Adrenal gland (tissue), 9 donors: ENCODE measurements at regions not wholly inside any gene's neighbourhood (a gene's known extent, or its start where the extent isn't known, plus 50 kb on each side); places are given as distances from the start of the nearest gene placed in this dataset.
A peak's percentile ranks its signal among the peaks of the same experiment; 100 is the strongest.

Experiments used
- DNase-seq, 7 donors: peaks; one replicate each; pipeline ENCODE4 v3.0.0-alpha.2; 2019 to 2020
- H3K27ac ChIP-seq, 5 donors: fragments of 200-600 bp; sonication (generic) in 4 of 5; 1 replicate in 3 of 5; 2 replicates in 2 of 5; pipeline versions ENCODE4 v1.5.1 to v1.8.0; 2016 to 2020; ENCODE audit warnings: mild to moderate bottlenecking in 1 of 5
- H3K27me3 ChIP-seq: fragments of 200-600 bp; 2 replicates; pipeline ENCODE4 v1.8.0; 2021
- H3K36me3 ChIP-seq, 2 donors: fragments of 200-600 bp; replicated peaks in 1 of 2; 1 replicate in 1 of 2; 2 replicates in 1 of 2; pipeline versions ENCODE4 v1.5.1 to v1.8.0; 2018 to 2022
- H3K4me1 ChIP-seq, 2 donors: fragments of 200-600 bp; replicated peaks in 1 of 2; 1 replicate in 1 of 2; 2 replicates in 1 of 2; pipeline versions ENCODE4 v1.5.1 to v1.8.0; 2018 to 2021
- H3K4me3 ChIP-seq, 4 donors: fragments of 200-600 bp; sonication (generic) in 3 of 4; one replicate each; pipeline ENCODE4 v1.5.1; 2016 to 2018
- H3K9me3 ChIP-seq, 3 donors: fragments of 200-600 bp; sonication (generic) in 1 of 3; replicated peaks in 1 of 3; 1 replicate in 2 of 3; 2 replicates in 1 of 3; pipeline versions ENCODE4 v1.5.1 to v1.8.0; 2016 to 2021
- CTCF ChIP-seq, 6 experiments: fragments of 450-650 bp in 4 of 6; fragments of 200-600 bp in 2 of 6; sonication (generic) in 1 of 6; IDR thresholded peaks; 1 replicate in 5 of 6; 2 replicates in 1 of 6; pipeline versions ENCODE4 v1.5.1 to v1.8.0; 2016 to 2021; ENCODE audit warnings: antibody characterized with exemption in 6 of 6, mild to moderate bottlenecking in 2 of 6, moderate library complexity in 1 of 6
- POLR2A ChIP-seq, 2 donors: fragments of 450-650 bp; IDR thresholded peaks; one replicate each; pipeline ENCODE4 v1.6.1; 2017; ENCODE audit warnings: antibody characterized with exemption in 2 of 2, mild to moderate bottlenecking in 2 of 2, moderate library complexity in 1 of 2
- WGBS, 4 donors: extraction: QIAGEN DNeasy Blood & Tissue Kit in 2 of 4; methylation state at CpG; one replicate each; pipeline versions ENCODE4 v1.1.5 to v1.1.7; 2013 to 2017; 5-methylcytosine and 5-hydroxymethylcytosine counted together
- intact Hi-C, 2 donors: fragments of 100-400 bp; cut with DNase I; formaldehyde crosslinking; loops; one replicate each; pipeline versions ENCODE4 v1.14.1 to v1.15.0; 2022 to 2023
- donor health status: healthy with polysubstance abuse.
- donor health status: Bipolar disorder and iron deficiency.
- donor health status: DM: yes; HTN: yes; CAD: no.
- donor health status: DM: no; HTN: no; CAD: no.
- donor health status: DM: no; HTN: no; CAD: no.

- no peak for DNase-seq
- H3K27me3 ChIP-seq: peaks cover 24% of the 10 kb centered on the region
- peak overlapping the region in 2 of 5 donors; percentile 21 to 42 for H3K27ac ChIP-seq
- H3K4me3 ChIP-seq: no peak overlapping the region
- H3K4me1 ChIP-seq: no peaks in the 10 kb centered on the region
- TF ChIP-seq CTCF (IDR thresholded peaks at IDR 0.05) (no peak), POLR2A (IDR thresholded peaks at IDR 0.05) (no peak)
- no peaks in the 10 kb centered on the region for H3K36me3 ChIP-seq
- H3K9me3 ChIP-seq: no peaks in the 10 kb centered on the region
- intact Hi-C loops: loop anchor here (10.0 kb wide), 2 partner anchors 358 to 448 kb away; no protein-coding TSS in a partner anchor
- 44 to 65% (median 54%) methylated on average over 13 to 16 of the region's 16 CpGs for WGBS, 4 donors
These were observed 280.7 kb downstream of the BCOR start for GRCh38 chrX:39816871-39817731.

- peaks cover 27% of the 10 kb centered on the region for H3K27me3 ChIP-seq
- intact Hi-C loops: loop anchor here (10.0 kb wide), 2 partner anchors 357 to 447 kb away; no protein-coding TSS in a partner anchor
- DNase-seq: no peak
- H3K27ac ChIP-seq: peak overlapping the region in 2 of 5 donors; percentile 21 to 42
- no peaks in the 10 kb centered on the region for H3K36me3 ChIP-seq
- no peaks in the 10 kb centered on the region for H3K9me3 ChIP-seq
- TF ChIP-seq CTCF (IDR thresholded peaks at IDR 0.05) (no peak), POLR2A (IDR thresholded peaks at IDR 0.05) (no peak)
- 52 to 78% (median 64%) methylated on average over 5 to 12 of the region's 12 CpGs for WGBS, 4 donors
- H3K4me1 ChIP-seq: no peaks in the 10 kb centered on the region
- H3K4me3 ChIP-seq: no peak overlapping the region
These were observed 279.8 kb downstream of the BCOR start for GRCh38 chrX:39817754-39818470.

DNA sequence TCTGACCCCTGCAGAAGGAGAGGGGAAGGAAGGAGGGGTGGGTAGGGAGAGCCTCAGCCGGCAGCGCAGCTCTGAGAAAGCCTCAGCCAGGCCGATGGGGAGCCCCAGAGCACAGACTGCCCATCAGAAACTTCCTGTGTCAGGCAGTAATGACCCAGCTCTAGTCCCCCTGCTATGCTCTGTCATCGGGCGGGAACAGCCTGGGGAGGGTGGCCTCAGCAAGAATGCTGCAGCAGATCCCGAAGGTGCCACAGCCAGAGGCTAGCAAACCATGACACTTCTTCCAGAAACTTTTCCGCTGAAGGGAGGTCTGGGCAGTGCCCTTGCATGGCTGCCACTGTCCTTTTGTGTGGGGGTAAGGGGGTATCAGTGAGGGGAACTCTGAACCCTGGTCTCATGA lies 279.0 kb downstream of the BCOR start:
- Histone ChIP-seq H3K27me3 (peaks cover 27% of the 10 kb centered on the region), H3K4me3 (no peak overlapping the region), H3K36me3 (no peaks in the 10 kb centered on the region), H3K9me3 (no peaks in the 10 kb centered on the region), H3K4me1 (no peaks in the 10 kb centered on the region), H3K27ac (no peak overlapping the region)
- intact Hi-C loops: loop anchor here (10.0 kb wide), 2 partner anchors 356 to 446 kb away; no protein-coding TSS in a partner anchor
- 58 to 80% (median 73%) methylated on average over 1 to 7 of the region's 7 CpGs for WGBS, 4 donors
- DNase-seq: no peak
- TF ChIP-seq POLR2A (IDR thresholded peaks at IDR 0.05): no peak
- TF ChIP-seq CTCF (IDR thresholded peaks at IDR 0.05): no peak
